CD4-positive, alpha-beta T cell treated with Interferon gamma for 1 hour (primary cell): ENCODE measurements at regions not wholly inside any gene's neighbourhood (a gene's known extent, or its start where the extent isn't known, plus 50 kb on each side); places are given as distances from the start of the nearest gene placed in this dataset.
A peak's percentile ranks its signal among the peaks of the same experiment; 100 is the strongest.
"Not testable (repeated sequence)": the region's sequence is repeated elsewhere in the genome, so short reads cannot be mapped to it uniquely, and the experiment has no call there.

Source experiments
- DNase-seq: peaks from one replicate; pipeline ENCODE4 v3.0.0-alpha.2; 2020

- DNase-seq = no peak
Observed at GRCh38 chr6:3617681-3618311, 133.7 kb downstream of the PXDC1 start.

GRCh38 chr6:3617192-3617631 lies 134.3 kb downstream of the PXDC1 start:
- no peak for DNase-seq

DNA sequence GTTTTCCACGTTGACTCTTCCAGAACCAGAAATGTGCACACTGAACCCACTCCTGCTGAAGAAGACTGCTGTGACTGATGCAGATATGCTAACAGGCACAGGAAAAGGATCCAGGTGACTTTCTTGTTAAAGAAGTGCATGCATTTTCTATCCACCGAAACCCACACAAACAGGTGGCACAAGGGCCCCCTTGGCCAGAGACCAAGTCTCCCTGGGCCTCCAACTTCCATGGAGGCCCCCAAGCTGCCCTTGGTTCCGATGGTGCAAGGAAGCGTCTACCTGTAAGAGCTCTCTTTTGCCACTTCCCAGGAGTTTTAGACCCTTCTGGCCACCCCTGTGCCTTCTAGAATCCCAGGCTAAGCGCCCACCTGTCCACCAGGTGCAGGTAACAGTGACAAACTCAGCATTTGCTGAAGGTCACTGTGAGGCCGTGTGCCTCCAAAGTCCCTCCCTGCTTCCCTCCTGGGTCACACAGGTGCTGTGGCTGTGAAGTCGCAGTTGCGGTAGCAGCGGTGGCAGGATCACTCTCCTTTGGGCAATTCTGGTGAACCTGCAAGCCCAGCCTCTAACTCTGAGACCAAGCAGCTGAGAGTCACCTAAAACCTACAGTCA lies 134.8 kb downstream of the PXDC1 start:
- no peak for DNase-seq

- no peak for DNase-seq
Observed at GRCh38 chr6:3615391-3616380, 135.8 kb downstream of the PXDC1 start.

GRCh38 chr6:3614918-3615317 lies 136.6 kb downstream of the PXDC1 start:
- DNase-seq = no peak

DNA sequence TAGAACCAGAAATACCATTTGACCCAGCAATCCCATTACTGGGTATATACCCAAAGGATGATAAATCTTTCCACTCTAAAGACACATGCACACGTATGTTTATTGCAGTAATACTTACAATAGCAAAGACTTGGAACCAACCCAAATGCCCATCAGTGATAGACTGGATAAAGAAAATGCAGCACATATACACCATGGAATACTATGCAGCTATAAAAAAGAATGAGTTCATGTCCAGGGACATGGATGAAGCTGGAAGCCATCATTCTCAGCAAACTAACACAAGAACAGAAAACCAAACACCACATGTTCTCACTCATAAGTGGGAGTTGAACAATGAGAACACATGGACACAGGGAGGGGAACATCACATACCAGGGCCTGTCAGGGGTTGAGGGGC lies 137.9 kb downstream of the PXDC1 start:
- not testable (repeated sequence) for DNase-seq

GRCh38 chr6:3612341-3613041 lies 139.0 kb downstream of the PXDC1 start:
- no peak for DNase-seq

DNA sequence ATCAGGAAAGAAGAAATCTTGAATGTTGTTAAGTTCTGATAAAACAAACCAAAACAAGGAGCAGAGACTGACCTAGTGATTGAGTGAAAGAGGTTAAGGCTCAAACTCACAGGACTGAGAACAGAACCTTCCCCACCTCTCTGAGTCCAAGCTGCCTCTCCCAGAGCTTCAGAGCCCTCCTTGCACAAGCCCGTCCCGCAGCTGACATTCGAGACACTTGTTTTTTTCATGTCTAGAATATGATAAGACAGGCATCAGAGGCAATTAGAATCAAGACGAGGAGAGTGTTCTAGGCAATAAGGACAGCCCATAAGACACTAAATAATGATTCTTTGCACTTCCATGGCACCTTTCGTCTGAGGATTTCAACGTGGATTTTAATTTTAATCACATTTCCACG lies 140.6 kb downstream of the PXDC1 start:
- no peak for DNase-seq

- no peak for DNase-seq
Observed at GRCh38 chr6:3610206-3610605, 141.3 kb downstream of the PXDC1 start.

DNA sequence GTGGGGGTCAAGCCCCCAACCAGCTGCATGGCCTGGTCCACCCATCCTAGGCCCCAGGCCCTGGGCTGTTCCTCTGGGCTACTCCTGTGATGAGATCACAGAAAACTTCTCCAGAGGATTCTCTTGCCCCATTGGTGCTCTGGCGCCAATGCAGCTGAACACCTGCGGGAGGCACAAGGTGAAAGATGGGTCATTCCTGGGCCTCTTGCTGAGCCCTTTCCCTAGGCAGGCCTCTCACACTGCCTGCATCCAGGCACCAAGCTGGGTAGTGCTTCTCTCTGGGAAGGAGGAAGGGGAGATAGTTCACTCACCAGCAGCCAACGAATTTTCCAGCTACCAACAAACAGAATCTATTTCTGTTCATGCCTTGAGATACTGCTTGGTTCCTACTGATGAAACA lies 142.1 kb downstream of the PXDC1 start:
- DNase-seq = no peak

- DNase-seq = no peak
Observed at GRCh38 chr6:3608159-3608558, 143.4 kb downstream of the PXDC1 start.

- DNase-seq = no peak
Observed at GRCh38 chr6:3607599-3607998, 143.9 kb downstream of the PXDC1 start.

- no peak for DNase-seq
Observed at GRCh38 chr6:3607171-3607570, 144.3 kb downstream of the PXDC1 start.

DNA sequence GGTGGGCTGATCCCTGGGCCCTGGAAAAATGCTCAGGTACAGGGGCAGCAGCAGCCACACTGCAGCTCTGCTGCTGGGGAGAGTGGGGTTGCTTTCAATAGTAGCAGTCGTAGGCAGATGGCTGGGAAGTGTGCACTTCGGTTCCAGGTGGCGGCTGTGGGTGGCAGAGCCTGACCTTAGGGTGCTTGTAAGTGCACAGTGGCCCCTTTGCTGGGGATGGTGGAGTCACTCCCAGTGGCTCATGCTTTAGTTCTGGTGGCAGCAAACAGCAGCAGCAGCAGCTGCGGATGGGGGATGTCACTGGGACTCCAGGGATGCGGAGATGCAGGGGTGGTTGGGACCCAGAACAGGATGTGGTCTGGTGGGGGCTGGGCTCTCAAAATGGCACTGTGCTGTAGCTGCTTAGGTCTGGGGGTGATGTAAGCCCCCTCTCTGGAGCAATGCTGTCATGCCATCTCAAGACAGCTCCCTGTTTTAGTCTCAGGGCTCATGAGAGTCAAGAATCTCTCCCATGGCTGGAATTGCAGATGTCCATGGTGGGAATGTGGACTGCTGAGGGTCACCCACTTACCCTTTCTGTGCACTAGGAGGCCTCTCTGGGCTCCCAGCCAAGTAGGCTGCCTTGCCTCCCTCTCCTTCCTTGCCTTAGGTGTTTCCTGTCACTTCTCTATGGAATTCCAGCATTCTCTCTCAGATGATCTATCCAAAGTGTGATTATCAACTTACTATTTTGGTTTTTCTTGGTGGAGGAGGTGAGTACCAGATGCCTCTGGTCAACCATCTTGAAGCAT lies 146.7 kb upstream of the SLC22A23 start:
- no peak for DNase-seq

- no peak for DNase-seq
Observed at GRCh38 chr6:3601570-3601969, 144.7 kb upstream of the SLC22A23 start.

- no peak for DNase-seq
Observed at GRCh38 chr6:3597500-3598064, 140.7 kb upstream of the SLC22A23 start.

GRCh38 chr6:3596766-3597165 lies 139.9 kb upstream of the SLC22A23 start:
- no peak for DNase-seq

DNA sequence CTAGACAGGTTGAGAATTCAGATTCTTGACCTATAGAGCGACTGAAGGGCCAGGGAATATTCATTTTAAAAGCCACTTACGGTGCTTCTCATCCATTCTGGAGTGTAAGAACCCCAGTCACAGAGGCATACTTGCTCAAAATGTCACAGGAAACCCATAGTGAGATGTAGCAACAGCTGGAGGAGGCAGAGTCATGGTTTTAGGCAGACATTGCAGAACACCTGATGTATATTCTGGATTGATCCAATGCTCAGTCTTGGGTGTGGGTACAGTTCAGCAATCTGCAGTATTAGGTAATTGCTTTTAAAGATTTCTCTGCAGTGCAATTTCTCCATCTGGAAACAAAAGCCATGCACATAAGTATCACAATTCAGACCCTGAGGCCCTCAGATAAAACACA lies 137.4 kb upstream of the SLC22A23 start:
- DNase-seq = no peak

GRCh38 chr6:3593161-3593560 lies 136.3 kb upstream of the SLC22A23 start:
- no peak for DNase-seq

- DNase-seq = peak; percentile 7
Observed at GRCh38 chr6:3592371-3592941, 135.6 kb upstream of the SLC22A23 start.

DNA sequence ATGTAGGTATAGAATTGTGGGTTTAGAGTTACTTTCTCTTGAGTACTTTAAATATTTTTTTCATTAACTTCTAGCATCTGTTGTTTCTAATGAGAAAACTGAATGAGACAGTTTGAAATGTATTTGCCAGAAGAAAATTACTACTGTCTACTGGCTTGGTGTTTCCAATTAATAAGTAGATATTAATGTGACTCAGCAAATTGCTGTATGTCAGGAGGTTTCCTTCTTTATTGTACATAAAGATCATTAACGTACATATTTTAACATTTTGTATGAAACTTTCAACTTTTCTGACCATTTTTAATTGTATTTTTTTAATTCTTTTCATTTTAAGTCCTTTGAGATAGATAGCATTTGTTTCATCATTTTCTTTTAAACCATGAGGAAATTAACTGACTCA lies 135.1 kb upstream of the SLC22A23 start:
- no peak for DNase-seq

DNA sequence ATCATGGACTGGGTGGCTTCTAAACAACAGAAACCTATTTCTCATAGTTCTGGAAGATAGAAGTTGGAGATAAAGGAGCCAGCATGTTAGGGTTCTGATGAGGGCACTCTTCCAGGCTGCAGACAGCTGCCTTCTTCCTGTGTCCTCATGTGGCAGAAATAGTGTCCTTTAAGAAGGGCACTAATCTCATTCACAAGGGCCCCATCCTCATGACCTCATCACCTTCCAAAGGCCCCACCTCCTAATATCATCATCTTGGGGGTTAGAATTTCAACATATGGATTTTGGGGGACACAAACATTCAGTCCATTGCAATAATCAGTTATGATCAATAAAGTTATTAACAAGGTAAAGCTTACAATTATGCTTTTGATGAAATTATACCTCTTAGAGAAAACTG lies 130.8 kb upstream of the SLC22A23 start:
- DNase-seq = no peak
